ENCODE measurements at regions not wholly inside any gene's neighbourhood (a gene's known extent, or its start where the extent isn't known, plus 50 kb on each side); places are given as distances from the start of the nearest gene placed in this dataset.

GRCh38 chr16:66129196-66129595 lies 237.3 kb upstream of the CDH5 start:
- ChIA-PET POLR2A (interaction anchor here (0.6 kb wide), 1 partner anchor 228 kb away, joined by 3 read pairs; no protein-coding TSS in a partner anchor), CTCF (no interaction called here)
- no peak for DNase-seq (ENCODE audit: low read depth)
- Histone ChIP-seq H3K27me3 (ENCODE audit: control insufficient read depth, insufficient read depth, low read length) (no peaks in the 10 kb centered on the region), H3K36me3 (ENCODE audit: control insufficient read depth, insufficient read depth, low read length) (no peaks in the 10 kb centered on the region), H3K4me3 (ENCODE audit: low read depth, low read length) (no peak overlapping the region)
- TF ChIP-seq CTCF (IDR thresholded peaks at IDR 0.05; ENCODE audit: insufficient read depth, low read depth, low read length) = no peak

GRCh38 chr16:66128371-66128770 lies 238.1 kb upstream of the CDH5 start:
- no peak for DNase-seq (ENCODE audit: low read depth)
- H3K36me3 ChIP-seq (ENCODE audit: control insufficient read depth, insufficient read depth, low read length) = no peaks in the 10 kb centered on the region
- no peak for TF ChIP-seq CTCF (IDR thresholded peaks at IDR 0.05; ENCODE audit: insufficient read depth, low read depth, low read length)
- ChIA-PET CTCF (no interaction called here), POLR2A (interaction anchor here (0.6 kb wide), 1 partner anchor 228 kb away, joined by 3 read pairs; no protein-coding TSS in a partner anchor)
- H3K4me3 ChIP-seq (ENCODE audit: low read depth, low read length) = no peak overlapping the region
- H3K27me3 ChIP-seq (ENCODE audit: control insufficient read depth, insufficient read depth, low read length) = no peaks in the 10 kb centered on the region

- CTCF ChIA-PET = no interaction called here
- TF ChIP-seq CTCF (IDR thresholded peaks at IDR 0.05; ENCODE audit: insufficient read depth, low read depth, low read length) = no peak
Observed at GRCh38 chr16:66127459-66128370, 238.8 kb upstream of the CDH5 start.

GRCh38 chr16:66121466-66121865 lies 245.0 kb upstream of the CDH5 start:
- CTCF ChIA-PET = interaction anchor here (1.2 kb wide), 1 partner anchor 132 kb away, joined by 4 read pairs; no protein-coding TSS in a partner anchor
- H3K4me3 ChIP-seq (ENCODE audit: low read depth, low read length) = no peak overlapping the region
- no peaks in the 10 kb centered on the region for H3K27me3 ChIP-seq (ENCODE audit: control insufficient read depth, insufficient read depth, low read length)
- DNase-seq (ENCODE audit: low read depth) = no peak
- no peak for TF ChIP-seq CTCF (IDR thresholded peaks at IDR 0.05; ENCODE audit: insufficient read depth, low read depth, low read length)
- POLR2A ChIA-PET = no interaction called here
- H3K36me3 ChIP-seq (ENCODE audit: control insufficient read depth, insufficient read depth, low read length) = no peaks in the 10 kb centered on the region

More at GRCh38 chr16:66127459-66128370, 238.8 kb upstream of the CDH5 start:
- Histone ChIP-seq H3K4me3 (ENCODE audit: low read depth, low read length) (no peak overlapping the region), H3K27me3 (ENCODE audit: control insufficient read depth, insufficient read depth, low read length) (no peaks in the 10 kb centered on the region), H3K36me3 (ENCODE audit: control insufficient read depth, insufficient read depth, low read length) (no peaks in the 10 kb centered on the region)
- no peak for DNase-seq (ENCODE audit: low read depth)
- POLR2A ChIA-PET = no interaction called here

GRCh38 chr16:66120656-66121055 lies 245.8 kb upstream of the CDH5 start:
- POLR2A ChIA-PET = no interaction called here
- CTCF ChIA-PET = no interaction called here
- TF ChIP-seq CTCF (IDR thresholded peaks at IDR 0.05; ENCODE audit: insufficient read depth, low read depth, low read length) = no peak
- H3K4me3 ChIP-seq (ENCODE audit: low read depth, low read length) = no peak overlapping the region
- no peaks in the 10 kb centered on the region for H3K36me3 ChIP-seq (ENCODE audit: control insufficient read depth, insufficient read depth, low read length)
- H3K27me3 ChIP-seq (ENCODE audit: control insufficient read depth, insufficient read depth, low read length) = no peaks in the 10 kb centered on the region
- DNase-seq (ENCODE audit: low read depth) = no peak
